ENCODE measurements at regions not wholly inside any gene's neighbourhood (a gene's known extent, or its start where the extent isn't known, plus 50 kb on each side); places are given as distances from the start of the nearest gene placed in this dataset.

DNA sequence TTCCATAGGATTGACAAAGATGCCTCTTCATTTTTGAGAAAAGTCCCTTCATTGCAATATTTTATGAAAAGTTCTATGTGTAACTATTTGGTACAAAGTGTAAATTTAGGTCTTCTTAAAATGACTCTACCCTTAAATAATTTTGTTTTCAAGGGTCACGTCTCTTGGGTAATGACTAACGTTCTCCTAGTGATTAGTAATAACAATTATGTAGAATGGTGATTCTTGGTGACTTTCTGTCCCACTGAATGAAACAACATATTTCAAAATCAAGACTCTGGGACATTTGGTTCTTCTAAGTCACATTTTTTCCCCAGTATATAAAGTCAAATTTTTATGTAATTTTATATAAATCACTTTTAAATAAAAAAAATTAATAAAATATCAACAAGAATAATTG is 277.5 kb upstream of the ADAMTS5 start:
- H3K4me3 ChIP-seq (ENCODE audit: low read depth in 2 of 2, low read length in 2 of 2), result no peak overlapping the region
- intact Hi-C loops (cut with micrococcal nuclease; ENCODE audit: unreplicated experiment) (no loop called here), in situ Hi-C loops (cut with HindIII; ENCODE audit: low pct_unique_long_range_greater_than_20kb, low sequenced_read_pairs) (no loop called here)
- H3K4me1 ChIP-seq (ENCODE audit: control insufficient read depth, insufficient read depth, low read length), result no peaks in the 10 kb centered on the region
- no peaks in the 10 kb centered on the region for H3K36me3 ChIP-seq (ENCODE audit: control insufficient read depth, insufficient read depth, low read length)
- TF ChIP-seq, protein P1, sequence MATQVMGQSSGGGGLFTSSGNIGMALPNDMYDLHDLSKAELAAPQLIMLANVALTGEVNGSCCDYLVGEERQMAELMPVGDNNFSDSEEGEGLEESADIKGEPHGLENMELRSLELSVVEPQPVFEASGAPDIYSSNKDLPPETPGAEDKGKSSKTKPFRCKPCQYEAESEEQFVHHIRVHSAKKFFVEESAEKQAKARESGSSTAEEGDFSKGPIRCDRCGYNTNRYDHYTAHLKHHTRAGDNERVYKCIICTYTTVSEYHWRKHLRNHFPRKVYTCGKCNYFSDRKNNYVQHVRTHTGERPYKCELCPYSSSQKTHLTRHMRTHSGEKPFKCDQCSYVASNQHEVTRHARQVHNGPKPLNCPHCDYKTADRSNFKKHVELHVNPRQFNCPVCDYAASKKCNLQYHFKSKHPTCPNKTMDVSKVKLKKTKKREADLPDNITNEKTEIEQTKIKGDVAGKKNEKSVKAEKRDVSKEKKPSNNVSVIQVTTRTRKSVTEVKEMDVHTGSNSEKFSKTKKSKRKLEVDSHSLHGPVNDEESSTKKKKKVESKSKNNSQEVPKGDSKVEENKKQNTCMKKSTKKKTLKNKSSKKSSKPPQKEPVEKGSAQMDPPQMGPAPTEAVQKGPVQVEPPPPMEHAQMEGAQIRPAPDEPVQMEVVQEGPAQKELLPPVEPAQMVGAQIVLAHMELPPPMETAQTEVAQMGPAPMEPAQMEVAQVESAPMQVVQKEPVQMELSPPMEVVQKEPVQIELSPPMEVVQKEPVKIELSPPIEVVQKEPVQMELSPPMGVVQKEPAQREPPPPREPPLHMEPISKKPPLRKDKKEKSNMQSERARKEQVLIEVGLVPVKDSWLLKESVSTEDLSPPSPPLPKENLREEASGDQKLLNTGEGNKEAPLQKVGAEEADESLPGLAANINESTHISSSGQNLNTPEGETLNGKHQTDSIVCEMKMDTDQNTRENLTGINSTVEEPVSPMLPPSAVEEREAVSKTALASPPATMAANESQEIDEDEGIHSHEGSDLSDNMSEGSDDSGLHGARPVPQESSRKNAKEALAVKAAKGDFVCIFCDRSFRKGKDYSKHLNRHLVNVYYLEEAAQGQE (IDR thresholded peaks at IDR 0.05; ENCODE audit: insufficient read depth in 1 of 2, low read depth in 2 of 2, low read length in 1 of 2), result no peak
- TF ChIP-seq, protein P2, sequence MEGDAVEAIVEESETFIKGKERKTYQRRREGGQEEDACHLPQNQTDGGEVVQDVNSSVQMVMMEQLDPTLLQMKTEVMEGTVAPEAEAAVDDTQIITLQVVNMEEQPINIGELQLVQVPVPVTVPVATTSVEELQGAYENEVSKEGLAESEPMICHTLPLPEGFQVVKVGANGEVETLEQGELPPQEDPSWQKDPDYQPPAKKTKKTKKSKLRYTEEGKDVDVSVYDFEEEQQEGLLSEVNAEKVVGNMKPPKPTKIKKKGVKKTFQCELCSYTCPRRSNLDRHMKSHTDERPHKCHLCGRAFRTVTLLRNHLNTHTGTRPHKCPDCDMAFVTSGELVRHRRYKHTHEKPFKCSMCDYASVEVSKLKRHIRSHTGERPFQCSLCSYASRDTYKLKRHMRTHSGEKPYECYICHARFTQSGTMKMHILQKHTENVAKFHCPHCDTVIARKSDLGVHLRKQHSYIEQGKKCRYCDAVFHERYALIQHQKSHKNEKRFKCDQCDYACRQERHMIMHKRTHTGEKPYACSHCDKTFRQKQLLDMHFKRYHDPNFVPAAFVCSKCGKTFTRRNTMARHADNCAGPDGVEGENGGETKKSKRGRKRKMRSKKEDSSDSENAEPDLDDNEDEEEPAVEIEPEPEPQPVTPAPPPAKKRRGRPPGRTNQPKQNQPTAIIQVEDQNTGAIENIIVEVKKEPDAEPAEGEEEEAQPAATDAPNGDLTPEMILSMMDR (IDR thresholded peaks at IDR 0.05), result no peak
- TF ChIP-seq SIN3A (IDR thresholded peaks at IDR 0.05; ENCODE audit: borderline replicate concordance, insufficient read depth, low read depth, low read length) (no peak), POLR2AphosphoS5 (IDR thresholded peaks at IDR 0.05; ENCODE audit: low read depth, low read length) (no peak), TCF7L2 (IDR thresholded peaks at IDR 0.05; ENCODE audit: low read depth, low read length) (no peak)
- ATAC-seq, result no peak
- H3K9me3 ChIP-seq (ENCODE audit: control insufficient read depth, insufficient read depth, low read depth, low read length), result no peaks in the 10 kb centered on the region
- POLR2A ChIA-PET, result no interaction called here
- no peaks in the 10 kb centered on the region for H3K27me3 ChIP-seq (ENCODE audit: control insufficient read depth, insufficient read depth, low read length)
- no TSS peak for BruUV-seq (replicated peaks)
- CTCF ChIA-PET, result no interaction called here
- no peak for DNase-seq (ENCODE audit: low read depth, low spot score)
- no peak overlapping the region for H3K27ac ChIP-seq (ENCODE audit: low read length)

DNA sequence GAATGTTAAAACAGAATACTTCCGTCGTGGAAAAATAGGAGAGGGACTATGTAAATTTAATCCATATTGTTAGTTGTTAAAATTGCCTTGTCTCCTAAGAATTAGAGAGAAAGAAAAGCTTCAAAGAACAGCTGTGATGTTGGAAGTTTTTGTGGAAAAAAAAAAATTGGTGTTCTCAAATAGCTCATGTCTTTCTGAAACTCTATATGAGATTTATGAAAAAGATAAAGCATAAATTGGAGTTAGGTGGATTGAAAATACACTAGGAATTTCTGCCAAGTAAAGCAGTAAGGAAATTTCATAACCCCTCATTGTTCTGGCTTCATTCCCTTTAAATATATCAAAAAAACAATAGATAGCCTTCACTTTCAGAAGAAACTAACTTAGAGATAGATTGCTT is 274.0 kb upstream of the ADAMTS5 start:
- no peak overlapping the region for H3K27ac ChIP-seq (ENCODE audit: low read length)
- no TSS peak for BruUV-seq (replicated peaks)
- CTCF ChIA-PET, result no interaction called here

More for the DNA sequence above, 274.0 kb upstream of the ADAMTS5 start:
- Histone ChIP-seq H3K36me3 (ENCODE audit: control insufficient read depth, insufficient read depth, low read length) (no peaks in the 10 kb centered on the region), H3K9me3 (ENCODE audit: control insufficient read depth, insufficient read depth, low read depth, low read length) (no peaks in the 10 kb centered on the region), H3K4me1 (ENCODE audit: control insufficient read depth, insufficient read depth, low read length) (no peaks in the 10 kb centered on the region), H3K4me3 (ENCODE audit: low read depth in 2 of 2, low read length in 2 of 2) (no peak overlapping the region), H3K27me3 (ENCODE audit: control insufficient read depth, insufficient read depth, low read length) (no peaks in the 10 kb centered on the region)
- POLR2A ChIA-PET, result no interaction called here
- intact Hi-C loops (cut with micrococcal nuclease; ENCODE audit: unreplicated experiment) (no loop called here), in situ Hi-C loops (cut with HindIII; ENCODE audit: low pct_unique_long_range_greater_than_20kb, low sequenced_read_pairs) (no loop called here)
- no peak for ATAC-seq
- no peak for DNase-seq (ENCODE audit: low read depth, low spot score)
- TF ChIP-seq POLR2AphosphoS5 (IDR thresholded peaks at IDR 0.05; ENCODE audit: low read depth, low read length), result no peak
- TF ChIP-seq SIN3A (IDR thresholded peaks at IDR 0.05; ENCODE audit: borderline replicate concordance, insufficient read depth, low read depth, low read length), result no peak
- TF ChIP-seq, protein P1 (IDR thresholded peaks at IDR 0.05; ENCODE audit: insufficient read depth in 1 of 2, low read depth in 2 of 2, low read length in 1 of 2), result no peak
